ENCODE measurements at regions not wholly inside any gene's neighbourhood (a gene's known extent, or its start where the extent isn't known, plus 50 kb on each side); places are given as distances from the start of the nearest gene placed in this dataset.
A peak's percentile ranks its signal among the peaks of the same experiment; 100 is the strongest.

GRCh38 chr3:165645191-165645590 is 192.0 kb downstream of the BCHE start:
- Histone ChIP-seq H3K27me3 (ENCODE audit: low read length) (no peaks in the 10 kb centered on the region), H3K27ac (ENCODE audit: low read length) (no peak overlapping the region), H3F3A (ENCODE audit: low read length, unreplicated experiment) (no peaks in the 10 kb centered on the region), H3K9me2 (replicated peaks; ENCODE audit: low read length) (no peaks in the 10 kb centered on the region), H3K9me3 (ENCODE audit: low read length) (no peaks in the 10 kb centered on the region), H2AFZ (ENCODE audit: low read length) (no peak overlapping the region), H3K36me3 (ENCODE audit: low read depth, low read length) (no peaks in the 10 kb centered on the region), H3K4me3 (ENCODE audit: low read length) (no peak overlapping the region), H3K4me1 (ENCODE audit: insufficient read depth, low read length) (peaks cover 21% of the 10 kb centered on the region), H3K79me2 (ENCODE audit: low read length) (no peaks in the 10 kb centered on the region), H4K20me1 (ENCODE audit: low read length) (no peaks in the 10 kb centered on the region), H3K9ac (ENCODE audit: low read length) (no peak overlapping the region), H3K4me2 (ENCODE audit: low read length) (no peak overlapping the region)
- no peak for DNase-seq
- TF ChIP-seq EZH2 (IDR thresholded peaks at IDR 0.05; ENCODE audit: low read length, unreplicated experiment) (no peak), EZH2phosphoT487 (IDR thresholded peaks at IDR 0.05; ENCODE audit: borderline replicate concordance, low read length) (no peak)
- TF ChIP-seq, protein P1, sequence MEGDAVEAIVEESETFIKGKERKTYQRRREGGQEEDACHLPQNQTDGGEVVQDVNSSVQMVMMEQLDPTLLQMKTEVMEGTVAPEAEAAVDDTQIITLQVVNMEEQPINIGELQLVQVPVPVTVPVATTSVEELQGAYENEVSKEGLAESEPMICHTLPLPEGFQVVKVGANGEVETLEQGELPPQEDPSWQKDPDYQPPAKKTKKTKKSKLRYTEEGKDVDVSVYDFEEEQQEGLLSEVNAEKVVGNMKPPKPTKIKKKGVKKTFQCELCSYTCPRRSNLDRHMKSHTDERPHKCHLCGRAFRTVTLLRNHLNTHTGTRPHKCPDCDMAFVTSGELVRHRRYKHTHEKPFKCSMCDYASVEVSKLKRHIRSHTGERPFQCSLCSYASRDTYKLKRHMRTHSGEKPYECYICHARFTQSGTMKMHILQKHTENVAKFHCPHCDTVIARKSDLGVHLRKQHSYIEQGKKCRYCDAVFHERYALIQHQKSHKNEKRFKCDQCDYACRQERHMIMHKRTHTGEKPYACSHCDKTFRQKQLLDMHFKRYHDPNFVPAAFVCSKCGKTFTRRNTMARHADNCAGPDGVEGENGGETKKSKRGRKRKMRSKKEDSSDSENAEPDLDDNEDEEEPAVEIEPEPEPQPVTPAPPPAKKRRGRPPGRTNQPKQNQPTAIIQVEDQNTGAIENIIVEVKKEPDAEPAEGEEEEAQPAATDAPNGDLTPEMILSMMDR (conservative IDR thresholded peaks at IDR 0.05; ENCODE audit: low read depth, low read length): no peak
- no peak for ATAC-seq
- ChIA-PET POLR2A (ENCODE audit: unreplicated experiment) (no interaction called here), CTCF (no interaction called here)
- intact Hi-C loops (cut with micrococcal nuclease): no loop called here
- BruUV-seq (replicated peaks): no TSS peak

DNA sequence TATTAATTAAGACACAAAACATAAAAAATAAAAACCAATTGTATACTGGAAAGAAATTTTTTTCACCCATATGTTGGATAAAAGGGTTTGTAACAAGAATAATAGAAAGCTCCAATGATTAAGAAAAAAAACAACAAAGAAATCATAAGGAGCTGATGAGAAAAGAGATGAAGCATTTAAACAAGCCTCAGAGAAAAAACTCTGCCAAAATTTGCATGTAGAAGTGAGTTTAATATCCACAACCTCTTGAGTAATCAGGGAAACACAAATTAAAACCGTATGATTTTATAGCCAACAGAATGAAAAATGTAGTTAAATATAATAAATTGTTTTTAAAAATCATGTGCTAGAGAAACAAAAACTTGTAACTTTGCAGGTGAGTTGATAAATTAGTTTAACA is 192.9 kb downstream of the BCHE start:
- H3K9me2 ChIP-seq (replicated peaks; ENCODE audit: low read length): no peaks in the 10 kb centered on the region
- H3K9ac ChIP-seq (ENCODE audit: low read length): no peak overlapping the region
- no peaks in the 10 kb centered on the region for H3K9me3 ChIP-seq (ENCODE audit: low read length)
- TF ChIP-seq EZH2 (IDR thresholded peaks at IDR 0.05; ENCODE audit: low read length, unreplicated experiment) (no peak), EZH2phosphoT487 (IDR thresholded peaks at IDR 0.05; ENCODE audit: borderline replicate concordance, low read length) (no peak)
- TF ChIP-seq, protein P1 (conservative IDR thresholded peaks at IDR 0.05; ENCODE audit: low read depth, low read length): no peak
- DNase-seq (no peak), ATAC-seq (no peak)
- BruUV-seq (replicated peaks): no TSS peak
- H3K27me3 ChIP-seq (ENCODE audit: low read length): no peaks in the 10 kb centered on the region
- H2AFZ ChIP-seq (ENCODE audit: low read length): no peak overlapping the region
- H3K4me3 ChIP-seq (ENCODE audit: low read length): no peak overlapping the region
- H3F3A ChIP-seq (ENCODE audit: low read length, unreplicated experiment): no peaks in the 10 kb centered on the region
- intact Hi-C loops (cut with micrococcal nuclease): no loop called here
- CTCF ChIA-PET: no interaction called here
- peaks cover 21% of the 10 kb centered on the region for H3K4me1 ChIP-seq (ENCODE audit: insufficient read depth, low read length)
- H3K79me2 ChIP-seq (ENCODE audit: low read length): no peaks in the 10 kb centered on the region
- no peaks in the 10 kb centered on the region for H4K20me1 ChIP-seq (ENCODE audit: low read length)
- POLR2A ChIA-PET (ENCODE audit: unreplicated experiment): interaction anchor here (0.7 kb wide), 1 partner anchor 238 kb away, joined by 6 read pairs; no protein-coding TSS in a partner anchor
- H3K4me2 ChIP-seq (ENCODE audit: low read length): no peak overlapping the region
- no peak overlapping the region for H3K27ac ChIP-seq (ENCODE audit: low read length)
- H3K36me3 ChIP-seq (ENCODE audit: low read depth, low read length): no peaks in the 10 kb centered on the region

GRCh38 chr3:165643425-165643824 is 193.8 kb downstream of the BCHE start:
- Histone ChIP-seq H2AFZ (ENCODE audit: low read length) (peak overlapping the region; percentile 60), H3K79me2 (ENCODE audit: low read length) (no peaks in the 10 kb centered on the region), H3K27me3 (ENCODE audit: low read length) (no peaks in the 10 kb centered on the region), H3K9ac (ENCODE audit: low read length) (peak overlapping the region; percentile 8; the same call in 1 of the 2 replicates), H4K20me1 (ENCODE audit: low read length) (no peaks in the 10 kb centered on the region), H3F3A (ENCODE audit: low read length, unreplicated experiment) (no peaks in the 10 kb centered on the region), H3K4me2 (ENCODE audit: low read length) (peak overlapping the region; percentile 18), H3K36me3 (ENCODE audit: low read depth, low read length) (no peaks in the 10 kb centered on the region), H3K4me3 (ENCODE audit: low read length) (no peak overlapping the region), H3K4me1 (ENCODE audit: insufficient read depth, low read length) (peaks cover 21% of the 10 kb centered on the region), H3K9me3 (ENCODE audit: low read length) (no peaks in the 10 kb centered on the region), H3K9me2 (replicated peaks; ENCODE audit: low read length) (no peaks in the 10 kb centered on the region), H3K27ac (ENCODE audit: low read length) (peak overlapping the region; percentile 78)
- POLR2A ChIA-PET (ENCODE audit: unreplicated experiment): interaction anchor here (0.7 kb wide), 2 partner anchors 109 to 238 kb away, joined by 3 to 6 read pairs; no protein-coding TSS in a partner anchor
- TF ChIP-seq, protein P1 (conservative IDR thresholded peaks at IDR 0.05; ENCODE audit: low read depth, low read length): no peak
- TF ChIP-seq EZH2phosphoT487 (IDR thresholded peaks at IDR 0.05; ENCODE audit: borderline replicate concordance, low read length): no peak
- TF ChIP-seq EZH2 (IDR thresholded peaks at IDR 0.05; ENCODE audit: low read length, unreplicated experiment): no peak
- intact Hi-C loops (cut with micrococcal nuclease): no loop called here
- no TSS peak for BruUV-seq (replicated peaks)
- peak; percentile 55 for DNase-seq
- CTCF ChIA-PET: no interaction called here
- ATAC-seq: peak; percentile 62

Measured in PC-3 (cell line).